A673 (cell line): ENCODE measurements at regions not wholly inside any gene's neighbourhood (a gene's known extent, or its start where the extent isn't known, plus 50 kb on each side); places are given as distances from the start of the nearest gene placed in this dataset.

Source experiments
- BruUV-seq: library from RNA; stranded (reverse); fragments of 400-500 nt; replicated peaks from 2 replicates; lab custom pipeline; 2021; lab: Mats Ljungman, UMichigan
- CTCF ChIA-PET: fragments of 300-600 bp; sonication (Branson Sonifier 250); formaldehyde crosslinking; loops from one replicate; lab custom pipeline; 2022; ENCODE audit warnings: antibody characterized with exemption; lab: Charles Lee
- POLR2A ChIA-PET: fragments of 300-600 bp; sonication (Branson Sonifier 250); formaldehyde crosslinking; loops from one replicate; lab custom pipeline; 2022; ENCODE audit warnings: antibody characterized with exemption; ENCODE audit not compliant: low non-redundant PET; lab: Charles Lee
- DNase-seq: peaks from one replicate; pipeline ENCODE4 v3.0.0-alpha.2; 2015; ENCODE audit warnings: low spot score
- H3K27ac ChIP-seq: fragments of 200-600 bp; sonication (generic); 2 replicates; pipeline ENCODE4 v1.5.1; 2016; ENCODE audit warnings: mixed run types, low read depth, mild to moderate bottlenecking, mixed read lengths, antibody characterized with exemption, low read length; ENCODE audit not compliant: poor library complexity, severe bottlenecking
- H3K27me3 ChIP-seq: fragments of 200-600 bp; sonication (generic); replicated peaks from 2 replicates; pipeline ENCODE4 v1.6.1; 2017; ENCODE audit warnings: mixed run types, low read depth, mild to moderate bottlenecking, mixed read lengths, antibody characterized with exemption, low read length; ENCODE audit not compliant: insufficient read depth, poor library complexity
- H3K36me3 ChIP-seq: fragments of 200-600 bp; sonication (generic); 2 replicates; pipeline ENCODE4 v1.6.1; 2016; ENCODE audit warnings: mixed run types, mild to moderate bottlenecking, mixed read lengths, antibody characterized with exemption, low read length; ENCODE audit not compliant: insufficient read depth, poor library complexity, severe bottlenecking
- H3K4me1 ChIP-seq: fragments of 200-600 bp; sonication (generic); 2 replicates; pipeline ENCODE4 v1.6.1; 2017; ENCODE audit warnings: mixed run types, mild to moderate bottlenecking, mixed read lengths, antibody characterized with exemption, low read length; ENCODE audit not compliant: insufficient read depth, poor library complexity, severe bottlenecking
- H3K4me3 ChIP-seq: fragments of 200-600 bp; sonication (generic); 2 replicates; pipeline ENCODE4 v1.5.1; 2016; ENCODE audit warnings: low read depth, mixed run types, mild to moderate bottlenecking, mixed read lengths, low read length; ENCODE audit not compliant: poor library complexity, severe bottlenecking
- H3K9me3 ChIP-seq: fragments of 200-600 bp; sonication (generic); 2 replicates; pipeline ENCODE4 v1.6.1; 2016; ENCODE audit warnings: mixed run types, low read depth, mild to moderate bottlenecking, mixed read lengths, antibody characterized with exemption, low read length; ENCODE audit not compliant: poor library complexity, severe bottlenecking
- EZH2 ChIP-seq: fragments of 200-600 bp; sonication (generic); IDR thresholded peaks from 2 replicates; pipeline ENCODE4 v1.6.1; 2017; ENCODE audit warnings: borderline replicate concordance, low read depth, mild to moderate bottlenecking, mixed read lengths, antibody characterized with exemption, low read length; ENCODE audit not compliant: poor library complexity, severe bottlenecking
- intact Hi-C: fragments of 100-400 bp; cut with micrococcal nuclease; formaldehyde crosslinking; loops from one replicate; pipeline ENCODE4 v1.10.0; 2022; ENCODE audit not compliant: unreplicated experiment
- TF ChIP-seq, protein P1 (sequence below): fragments of 300-800, 200-600 bp; sonication (generic); conservative IDR thresholded peaks from 2 replicates; pipeline ENCODE4 v1.5.1; 2017; ENCODE audit warnings: low read depth, mild to moderate bottlenecking, antibody characterized with exemption, low read length, moderate library complexity, mixed read lengths

- intact Hi-C loops, result no loop called here
- DNase-seq, result no peak
- Histone ChIP-seq H3K27ac (no peak overlapping the region), H3K4me1 (no peaks in the 10 kb centered on the region), H3K36me3 (no peaks in the 10 kb centered on the region), H3K9me3 (no peaks in the 10 kb centered on the region), H3K27me3 (no peaks in the 10 kb centered on the region), H3K4me3 (no peak overlapping the region)
- ChIA-PET CTCF (no interaction called here), POLR2A (no interaction called here)
- no TSS peak for BruUV-seq
- TF ChIP-seq EZH2, result no peak
- TF ChIP-seq, protein P1, sequence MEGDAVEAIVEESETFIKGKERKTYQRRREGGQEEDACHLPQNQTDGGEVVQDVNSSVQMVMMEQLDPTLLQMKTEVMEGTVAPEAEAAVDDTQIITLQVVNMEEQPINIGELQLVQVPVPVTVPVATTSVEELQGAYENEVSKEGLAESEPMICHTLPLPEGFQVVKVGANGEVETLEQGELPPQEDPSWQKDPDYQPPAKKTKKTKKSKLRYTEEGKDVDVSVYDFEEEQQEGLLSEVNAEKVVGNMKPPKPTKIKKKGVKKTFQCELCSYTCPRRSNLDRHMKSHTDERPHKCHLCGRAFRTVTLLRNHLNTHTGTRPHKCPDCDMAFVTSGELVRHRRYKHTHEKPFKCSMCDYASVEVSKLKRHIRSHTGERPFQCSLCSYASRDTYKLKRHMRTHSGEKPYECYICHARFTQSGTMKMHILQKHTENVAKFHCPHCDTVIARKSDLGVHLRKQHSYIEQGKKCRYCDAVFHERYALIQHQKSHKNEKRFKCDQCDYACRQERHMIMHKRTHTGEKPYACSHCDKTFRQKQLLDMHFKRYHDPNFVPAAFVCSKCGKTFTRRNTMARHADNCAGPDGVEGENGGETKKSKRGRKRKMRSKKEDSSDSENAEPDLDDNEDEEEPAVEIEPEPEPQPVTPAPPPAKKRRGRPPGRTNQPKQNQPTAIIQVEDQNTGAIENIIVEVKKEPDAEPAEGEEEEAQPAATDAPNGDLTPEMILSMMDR, result no peak
These were observed 325.8 kb upstream of the B3GAT1 start for GRCh38 chr11:134737563-134738510.

DNA sequence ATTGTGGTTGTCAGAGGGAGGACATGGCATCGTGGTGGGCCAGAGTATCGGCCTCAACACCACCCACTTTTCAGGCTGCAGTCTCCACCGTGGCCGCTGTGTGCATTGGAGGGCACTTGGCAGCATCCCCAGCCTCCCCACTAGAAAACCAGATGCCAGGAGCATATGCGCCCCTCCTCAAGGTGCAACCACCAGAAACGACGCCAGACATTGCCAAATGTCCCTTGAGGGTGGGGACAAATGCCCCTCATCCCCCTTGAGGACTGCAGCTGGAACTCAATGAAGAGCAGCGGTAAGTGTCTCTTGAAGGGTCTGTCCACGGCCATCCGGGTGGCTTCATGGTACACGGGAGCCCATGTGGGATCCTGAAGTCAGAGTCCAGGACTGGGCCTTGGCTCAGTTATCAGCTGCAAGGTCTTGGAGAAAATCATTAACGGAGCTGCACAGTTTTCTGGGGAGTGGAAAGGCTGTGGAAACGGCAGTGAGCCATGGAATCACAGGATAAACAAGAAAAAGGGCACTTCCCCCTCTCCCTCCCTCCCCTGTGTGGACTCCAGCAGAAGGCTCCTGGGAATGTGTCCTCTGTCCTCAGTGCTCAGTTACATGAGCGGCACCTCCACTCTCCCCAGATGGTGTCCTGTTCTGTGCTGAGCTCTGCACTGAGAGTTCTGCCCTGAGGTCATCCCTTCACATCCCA is 324.4 kb upstream of the B3GAT1 start:
- intact Hi-C loops, result no loop called here
- H3K9me3 ChIP-seq, result no peaks in the 10 kb centered on the region
- no peaks in the 10 kb centered on the region for H3K36me3 ChIP-seq
- no peaks in the 10 kb centered on the region for H3K4me1 ChIP-seq
- no peak for DNase-seq
- BruUV-seq, result no TSS peak
- CTCF ChIA-PET, result no interaction called here
- TF ChIP-seq EZH2, result no peak
- TF ChIP-seq, protein P1, result no peak
- POLR2A ChIA-PET, result no interaction called here
- H3K27me3 ChIP-seq, result no peaks in the 10 kb centered on the region
- H3K27ac ChIP-seq, result no peak overlapping the region
- H3K4me3 ChIP-seq, result no peak overlapping the region

GRCh38 chr11:134734894-134735293 is 322.9 kb upstream of the B3GAT1 start:
- Histone ChIP-seq H3K9me3 (no peaks in the 10 kb centered on the region), H3K4me3 (no peak overlapping the region), H3K27ac (no peak overlapping the region), H3K4me1 (no peaks in the 10 kb centered on the region), H3K36me3 (no peaks in the 10 kb centered on the region), H3K27me3 (no peaks in the 10 kb centered on the region)
- ChIA-PET POLR2A (no interaction called here), CTCF (no interaction called here)
- intact Hi-C loops, result no loop called here
- TF ChIP-seq, protein P1, result no peak
- no peak for TF ChIP-seq EZH2
- BruUV-seq, result no TSS peak
- DNase-seq, result no peak
